Stimulated activated CD4-positive, alpha-beta T cell treated with anti-CD3 and anti-CD28 coated beads, Interleukin-4, amount 100 ng/mL, for 24 hours (primary cell): ENCODE measurements at regions not wholly inside any gene's neighbourhood (a gene's known extent, or its start where the extent isn't known, plus 50 kb on each side); places are given as distances from the start of the nearest gene placed in this dataset.

ENCODE experiments used
- DNase-seq: peaks from one replicate; pipeline ENCODE4 v3.0.0-alpha.2; 2020

DNA sequence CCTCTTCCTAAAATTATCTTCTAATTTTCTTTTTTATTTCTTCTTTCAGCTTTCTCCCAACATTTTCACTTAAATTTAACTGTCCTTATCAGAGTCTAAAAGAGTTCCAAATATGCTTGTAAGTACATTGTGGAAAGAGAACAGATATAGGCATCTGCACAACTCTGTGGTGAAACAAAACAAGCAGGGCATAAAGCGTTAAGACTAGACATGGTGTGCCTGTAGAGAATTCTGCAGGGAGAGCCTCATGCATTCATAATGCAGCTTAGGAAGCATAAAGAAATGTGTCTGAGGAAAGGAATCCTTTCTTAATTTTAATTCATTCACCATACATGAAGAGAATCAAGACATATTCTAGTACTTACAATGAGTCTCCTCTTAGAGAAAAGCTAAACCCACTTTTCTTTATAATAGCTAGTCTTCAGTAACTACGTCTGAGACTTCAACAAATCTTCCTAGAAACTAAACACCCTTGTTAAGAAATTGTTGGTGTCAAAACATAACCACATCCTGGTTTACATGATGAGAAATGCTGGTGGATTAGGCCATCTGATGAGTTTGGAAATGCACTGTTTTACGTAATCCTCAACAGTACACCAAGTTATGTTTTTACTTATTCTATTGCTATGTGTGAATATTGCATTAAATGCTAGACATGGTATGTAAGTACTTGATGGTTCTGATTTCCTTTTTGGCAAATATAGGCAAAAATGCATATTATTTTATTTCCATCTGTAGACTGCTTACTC lies 307.8 kb upstream of the GIMD1 start:
- no peak for DNase-seq

DNA sequence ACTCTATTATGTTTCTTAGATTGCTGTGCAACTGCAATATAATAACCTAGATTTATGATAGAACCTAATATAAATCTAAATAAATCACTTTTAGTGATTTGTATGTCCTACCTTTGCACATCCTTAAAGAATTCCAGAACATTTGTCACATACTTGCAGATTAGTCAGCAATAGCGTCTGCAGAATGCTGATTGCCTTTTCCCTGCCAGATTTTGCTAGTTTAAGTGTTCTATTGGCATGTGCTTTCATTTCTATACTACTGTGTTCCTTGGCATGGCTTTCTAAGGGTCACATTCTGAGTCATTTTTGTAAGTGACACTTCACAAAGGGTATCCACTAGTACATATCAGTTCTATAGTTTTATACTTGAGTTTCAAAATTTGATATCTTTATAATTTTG lies 303.1 kb upstream of the GIMD1 start:
- DNase-seq = no peak

DNA sequence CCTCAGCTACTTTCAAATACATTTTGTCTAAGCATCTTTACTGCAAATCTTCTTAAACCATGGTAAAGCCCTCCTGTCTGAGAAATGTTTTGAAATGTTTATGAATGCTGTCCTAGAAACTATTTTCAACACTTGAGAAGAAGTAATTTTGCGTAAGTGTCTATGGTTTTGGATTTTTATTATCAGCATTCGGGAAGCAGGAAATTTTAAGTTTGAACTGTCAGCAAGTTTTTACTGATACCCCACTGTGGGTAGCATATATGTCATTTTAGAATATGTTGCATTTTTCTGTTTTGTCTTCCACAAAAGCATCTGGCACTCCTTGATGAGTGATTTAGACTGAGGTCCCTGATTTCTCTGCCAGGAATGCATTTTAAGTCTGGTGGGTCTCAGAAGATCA lies 302.4 kb upstream of the GIMD1 start:
- no peak for DNase-seq

DNA sequence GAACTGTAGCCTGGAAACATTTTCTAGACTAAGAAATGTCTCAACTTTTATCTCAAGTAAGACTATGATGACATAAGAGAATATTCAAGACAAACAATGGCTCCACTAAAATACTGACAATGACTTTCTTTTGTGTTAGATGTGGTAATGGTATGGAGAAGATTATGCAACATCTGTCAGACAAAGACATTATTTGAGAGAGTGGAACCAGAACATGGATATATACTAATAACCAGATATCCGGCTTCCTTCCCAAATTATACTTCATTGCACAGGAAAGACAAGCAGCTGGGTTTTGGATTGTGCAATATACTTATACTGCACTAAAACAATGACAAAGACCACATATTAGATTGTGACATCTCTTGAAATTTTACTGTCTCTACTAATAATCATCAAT lies 290.8 kb upstream of the GIMD1 start:
- no peak for DNase-seq

DNA sequence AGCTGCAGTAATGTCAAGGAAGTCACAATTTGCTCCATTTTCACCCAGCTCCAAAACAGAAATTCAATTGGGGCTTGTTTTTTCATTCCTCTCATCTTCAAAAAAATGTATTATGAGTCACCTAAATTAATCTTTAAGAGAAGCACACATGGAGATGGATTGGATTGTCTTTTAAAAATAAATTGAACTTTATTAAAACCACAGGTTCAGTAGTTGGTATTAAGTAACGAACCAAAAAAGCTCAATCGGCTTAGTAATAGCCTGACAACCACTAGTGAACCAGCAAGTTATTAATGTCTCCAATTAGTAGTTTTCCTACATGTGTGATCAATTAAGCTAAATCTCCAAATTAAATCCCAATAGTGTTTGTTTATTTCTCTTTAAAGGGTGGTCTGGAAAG lies 283.5 kb upstream of the GIMD1 start:
- no peak for DNase-seq

DNA sequence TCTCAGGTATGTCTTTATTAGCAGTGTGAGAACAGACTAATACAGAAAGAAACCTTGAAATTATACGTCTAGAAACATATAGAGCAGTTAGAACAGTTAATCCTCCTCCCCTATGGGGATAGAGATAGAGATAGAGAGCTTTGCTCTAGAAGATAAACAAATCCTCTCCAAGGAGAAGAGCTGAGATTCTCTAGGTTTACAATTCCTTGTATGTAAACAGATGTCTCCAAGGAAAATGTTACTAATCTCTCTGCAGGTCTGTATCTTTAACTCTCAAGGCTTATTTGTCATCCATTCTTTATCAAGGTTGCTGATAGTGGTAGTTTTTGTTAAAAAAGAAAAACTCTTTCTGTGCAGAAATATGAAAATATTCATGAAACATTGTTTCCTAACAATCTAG lies 282.1 kb upstream of the GIMD1 start:
- no peak for DNase-seq

DNA sequence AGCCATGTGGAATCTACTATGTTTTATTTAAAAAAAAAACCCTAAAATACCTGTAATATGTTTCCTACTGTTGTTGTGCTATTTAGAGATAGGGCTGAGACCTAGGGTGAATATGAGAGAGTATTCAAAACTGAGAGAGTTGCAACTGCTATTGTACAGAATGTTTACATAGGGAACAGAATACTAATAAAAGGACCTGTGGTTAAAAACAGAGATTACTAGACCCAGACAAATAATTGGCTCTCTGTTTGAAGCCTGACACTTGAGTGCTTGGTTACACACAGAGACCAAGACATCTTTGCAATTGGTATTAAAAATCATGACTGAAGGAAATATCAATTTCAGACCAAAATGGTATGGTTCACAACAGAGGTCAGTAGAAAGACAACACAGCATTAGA lies 278.9 kb upstream of the GIMD1 start:
- no peak for DNase-seq

DNA sequence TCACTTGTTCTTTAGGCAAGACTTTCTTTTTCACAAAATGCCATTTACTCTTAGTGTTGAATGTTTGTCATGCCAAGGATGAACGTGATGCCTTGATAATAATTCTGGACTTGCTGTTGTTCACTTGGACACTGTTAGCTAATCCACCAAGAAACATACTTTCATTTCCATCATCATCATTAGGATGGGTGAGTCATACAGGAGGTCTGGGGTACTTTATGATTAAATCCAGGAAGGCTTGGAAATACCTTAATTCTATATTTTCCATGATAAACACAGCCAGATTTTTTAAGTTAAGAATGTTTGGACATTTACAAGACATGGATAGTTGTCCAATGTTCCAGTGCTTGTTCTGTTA lies 260.7 kb upstream of the GIMD1 start:
- DNase-seq = no peak

DNA sequence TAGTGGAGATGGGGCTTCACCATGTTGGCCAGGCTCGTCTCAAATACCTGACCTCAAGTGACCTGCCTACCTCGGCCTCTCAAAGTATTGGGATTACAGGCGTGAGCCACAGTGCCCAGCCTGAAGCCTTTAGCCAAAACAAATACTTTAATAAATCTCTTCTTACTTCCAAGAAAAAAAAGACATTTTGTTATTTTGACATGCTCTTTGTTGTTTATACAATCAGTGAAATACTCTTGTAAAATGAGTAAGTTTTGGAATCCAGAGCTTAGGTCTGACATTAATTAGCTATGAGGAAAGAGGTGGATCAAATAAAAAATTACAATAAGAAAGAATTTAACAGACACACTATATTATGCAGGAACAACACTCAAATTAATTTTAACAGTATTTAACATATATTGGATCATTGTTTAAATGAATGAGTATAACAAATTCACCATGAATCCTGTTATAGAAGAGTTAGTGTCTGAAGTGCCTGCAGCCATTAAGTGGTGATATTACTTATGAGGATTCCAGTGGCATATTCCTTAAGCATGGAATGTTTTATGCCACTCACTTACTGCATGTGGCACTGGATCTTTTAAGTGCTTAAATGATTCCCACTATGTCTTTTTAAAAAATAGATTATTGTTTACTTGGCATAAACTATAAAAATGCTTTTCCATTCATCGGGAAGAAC lies 260.1 kb upstream of the GIMD1 start:
- no peak for DNase-seq

DNA sequence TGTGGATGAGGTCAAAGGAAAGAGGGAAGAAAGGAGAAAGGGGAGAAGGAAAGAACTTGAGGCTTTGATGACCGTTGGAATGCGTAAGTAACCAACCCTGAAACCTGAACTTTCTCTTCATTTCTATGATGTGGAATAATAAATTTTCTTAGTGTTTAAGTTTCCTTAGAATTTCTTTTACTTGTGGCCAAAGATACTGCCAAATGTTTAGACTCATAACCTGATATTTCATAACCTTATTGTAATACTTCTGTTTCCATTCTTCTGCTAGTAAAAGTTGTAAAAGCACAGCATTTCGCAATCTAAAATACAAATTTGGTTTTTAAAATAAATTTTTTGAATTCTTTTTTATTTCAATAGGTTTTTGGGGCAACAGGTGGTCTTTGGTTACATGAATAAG lies 258.5 kb upstream of the GIMD1 start:
- no peak for DNase-seq

DNA sequence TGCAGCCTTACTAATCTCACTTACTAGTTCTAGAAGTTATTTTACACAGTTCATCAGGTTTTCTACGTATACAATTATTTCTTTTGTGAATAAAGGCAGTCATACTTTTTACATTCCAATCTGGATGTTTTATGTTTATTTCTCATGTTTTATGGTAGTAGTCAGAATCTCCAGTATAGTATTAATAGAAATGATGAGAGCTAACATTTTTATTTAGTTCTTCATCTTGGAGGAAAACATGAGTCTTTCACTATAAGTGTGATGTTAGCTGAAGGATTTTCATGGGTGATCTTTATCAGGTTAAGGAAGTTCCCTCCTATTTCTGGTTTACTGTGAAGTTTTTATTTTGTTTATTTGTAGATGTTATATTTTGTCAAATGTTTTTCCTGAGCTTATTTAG lies 256.1 kb upstream of the GIMD1 start:
- no peak for DNase-seq

DNA sequence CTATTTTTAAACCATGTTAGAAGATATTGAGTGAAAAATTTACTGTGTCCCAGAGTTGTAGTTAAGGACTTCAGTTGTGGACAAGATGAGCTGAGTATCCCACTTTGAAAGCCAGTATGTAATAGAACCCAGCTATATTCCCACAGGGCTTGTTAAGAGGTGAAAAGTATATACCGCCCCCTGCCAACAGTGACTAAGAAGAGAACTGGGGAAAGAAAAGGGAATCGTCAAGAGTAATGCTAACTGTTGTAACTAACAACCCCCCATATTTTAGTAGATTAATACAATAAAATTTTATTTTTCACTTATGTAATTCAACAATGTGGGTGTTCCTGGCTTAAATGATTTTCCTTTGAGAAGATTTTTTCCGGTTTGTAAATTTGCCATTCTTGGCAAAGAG lies 250.4 kb upstream of the GIMD1 start:
- DNase-seq = no peak

DNA sequence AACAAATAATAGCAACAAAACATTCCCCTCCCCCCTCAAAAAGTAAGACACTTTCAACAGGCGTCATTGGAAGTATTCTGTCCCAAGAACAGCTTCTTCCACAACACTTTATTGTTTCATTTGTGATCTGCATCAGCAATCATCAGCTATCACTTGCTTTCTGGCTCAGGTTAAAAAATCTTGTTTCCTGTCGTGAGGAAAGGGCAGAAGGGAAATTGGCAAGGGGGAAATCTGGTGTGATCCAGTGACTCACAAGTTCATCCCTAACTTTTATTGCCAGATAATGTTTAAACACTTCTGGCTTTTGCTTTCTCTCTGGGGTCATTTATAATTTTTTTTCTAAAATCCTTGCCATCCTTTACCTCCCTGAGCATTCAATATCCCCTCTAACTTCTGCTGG lies 247.4 kb upstream of the GIMD1 start:
- DNase-seq = no peak

DNA sequence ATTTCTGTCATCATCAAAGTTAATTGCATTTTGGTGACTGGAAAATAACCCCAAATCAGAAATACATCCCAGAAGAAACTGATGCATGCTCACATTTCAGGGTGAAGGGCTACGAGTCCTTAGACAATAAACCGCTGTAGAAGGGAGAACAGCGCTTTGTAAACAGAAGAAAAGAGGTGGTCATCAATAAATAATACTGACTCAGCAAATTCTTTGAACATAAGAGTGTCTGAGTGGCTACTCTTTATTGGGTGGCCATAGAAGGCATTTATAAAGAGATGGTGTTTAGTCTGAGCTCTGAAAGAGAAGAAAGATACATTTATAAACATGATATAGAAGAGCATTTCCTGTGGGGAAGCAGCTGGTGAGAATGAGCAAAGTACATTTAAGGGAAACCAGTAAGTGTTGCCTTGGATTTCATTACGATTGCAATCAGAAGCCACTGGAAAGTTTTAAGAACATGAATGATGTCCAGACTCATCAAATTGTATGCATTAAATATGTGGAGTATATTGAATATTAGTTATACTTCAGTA lies 246.9 kb upstream of the GIMD1 start:
- no peak for DNase-seq

DNA sequence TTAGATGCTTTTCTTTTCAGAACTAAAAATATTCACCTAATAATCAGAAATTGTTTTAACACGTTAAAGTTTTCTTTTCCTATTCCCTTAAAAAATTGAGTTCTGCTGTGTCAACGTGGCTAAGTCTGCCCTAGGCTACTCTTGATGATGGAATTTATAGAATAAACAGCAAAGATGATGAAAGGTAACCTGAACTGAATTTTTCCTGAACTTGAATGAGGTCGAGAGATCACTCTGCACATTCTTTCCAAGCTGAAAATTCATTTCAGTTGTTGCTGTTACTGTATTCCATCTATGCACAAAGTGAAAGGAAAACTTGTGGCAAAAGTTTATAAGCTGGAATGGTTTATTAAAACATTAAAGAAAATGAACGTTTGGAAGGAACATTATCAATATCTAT lies 245.9 kb upstream of the GIMD1 start:
- DNase-seq = no peak

DNA sequence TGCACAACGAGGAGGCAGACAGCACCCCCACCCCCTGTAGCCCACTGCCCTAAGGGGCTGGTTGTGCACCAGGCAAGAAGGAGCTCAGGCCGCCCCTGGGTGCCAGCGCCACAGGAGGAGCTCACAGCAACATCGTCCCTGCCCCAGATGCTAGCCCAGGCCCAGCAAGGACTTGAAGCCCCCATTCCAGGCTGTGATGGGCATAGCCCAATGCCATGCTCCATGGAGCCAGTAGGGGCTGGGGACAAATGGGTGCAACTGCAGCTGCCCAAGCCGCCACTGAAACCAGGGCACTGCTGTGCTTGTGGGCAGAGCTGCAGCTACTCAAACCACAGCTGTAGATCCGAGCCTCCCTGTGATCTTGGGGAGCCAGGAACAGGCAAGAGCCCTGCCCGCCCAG lies 241.3 kb upstream of the GIMD1 start:
- DNase-seq = no peak

DNA sequence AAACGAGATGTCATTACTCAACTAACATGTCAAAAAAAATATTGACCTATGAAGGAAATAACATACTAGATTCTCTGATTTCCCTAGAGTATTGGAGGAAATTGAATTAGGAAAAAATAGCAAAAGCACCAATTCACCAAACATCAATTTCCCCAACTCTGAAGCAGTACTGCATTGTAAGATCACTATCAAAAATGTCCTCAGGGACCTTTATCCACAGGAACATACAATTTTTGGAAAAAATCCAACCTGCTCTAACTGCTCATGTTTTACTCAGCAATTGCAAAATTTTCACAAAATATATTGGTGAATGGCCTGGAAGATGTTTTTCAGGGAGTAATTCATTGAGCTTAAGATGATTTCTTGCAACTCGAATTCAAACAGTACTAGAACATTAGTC lies 239.0 kb upstream of the GIMD1 start:
- DNase-seq = no peak

DNA sequence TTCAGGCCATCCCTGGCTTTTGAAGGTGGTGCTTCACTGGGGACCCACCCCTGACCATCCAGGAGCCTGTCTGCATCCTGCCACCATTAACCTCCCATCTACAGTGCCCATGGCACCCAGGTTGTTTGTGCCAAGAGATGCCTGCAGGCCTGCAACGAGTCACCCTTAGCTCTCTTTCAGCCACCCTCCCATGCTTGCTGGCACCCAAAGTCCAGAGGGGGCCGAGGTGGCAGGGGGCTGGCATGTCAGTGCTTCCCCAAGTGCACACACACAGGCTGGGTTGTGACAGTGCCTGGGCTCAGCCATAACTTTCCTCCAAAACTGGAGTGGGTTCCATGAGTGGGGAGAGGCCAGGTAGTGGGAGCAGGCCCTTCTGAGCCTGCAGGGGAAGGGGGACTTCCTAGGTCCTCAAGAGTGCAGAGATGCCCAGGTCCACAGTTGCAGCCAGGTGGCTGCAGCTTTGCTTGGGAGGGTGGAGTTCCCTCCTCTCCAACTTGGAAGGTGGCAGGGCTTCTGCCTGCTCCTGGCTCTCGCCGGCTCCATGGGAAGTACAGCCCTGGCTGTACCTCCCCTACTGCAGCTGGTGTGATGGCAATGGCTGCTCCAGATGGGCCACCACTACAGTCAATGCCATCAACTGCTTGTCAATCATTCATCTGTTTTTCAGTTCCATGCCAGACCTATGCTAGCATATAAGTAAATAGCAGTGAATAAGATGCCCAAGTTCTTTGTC lies 235.9 kb upstream of the GIMD1 start:
- no peak for DNase-seq

DNA sequence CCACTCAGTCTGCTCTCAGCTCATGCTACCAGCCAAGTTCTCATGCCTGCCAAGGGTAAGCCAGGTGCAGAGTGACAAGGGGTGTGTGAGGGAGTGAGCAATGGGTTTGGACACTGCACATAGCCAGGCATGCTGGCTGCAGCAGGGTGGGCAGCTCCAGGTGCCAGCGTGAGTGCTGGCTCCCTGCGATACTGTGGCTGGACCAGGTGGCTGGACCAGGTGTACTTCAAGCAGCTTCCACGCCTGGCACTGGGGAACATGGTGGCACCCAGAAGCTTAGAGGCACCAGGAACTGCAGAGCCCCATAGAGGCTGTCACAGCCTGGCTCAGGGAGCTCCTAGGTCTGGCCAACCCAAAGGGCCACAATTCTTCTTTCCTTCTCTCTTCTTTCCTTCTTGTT lies 234.9 kb upstream of the GIMD1 start:
- no peak for DNase-seq

DNA sequence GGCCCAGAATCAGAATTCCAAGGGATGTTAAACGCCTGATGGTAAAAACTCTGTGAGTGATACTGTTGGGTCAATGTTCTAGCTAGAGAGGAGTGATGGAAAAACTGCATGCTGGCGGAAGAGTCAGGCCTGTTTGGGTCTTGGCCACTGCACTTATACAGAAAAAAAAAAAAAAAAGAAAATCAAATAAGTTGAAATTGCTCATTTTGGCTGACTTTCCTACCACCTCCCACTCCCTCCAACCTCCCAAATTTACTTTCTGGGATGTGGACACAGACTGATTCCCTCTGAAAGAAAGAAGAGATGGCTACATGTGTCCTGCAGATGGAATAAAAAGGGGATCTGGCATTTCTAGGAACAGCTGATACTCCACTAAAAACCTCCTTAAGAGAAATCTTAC lies 234.1 kb upstream of the GIMD1 start:
- DNase-seq = no peak

DNA sequence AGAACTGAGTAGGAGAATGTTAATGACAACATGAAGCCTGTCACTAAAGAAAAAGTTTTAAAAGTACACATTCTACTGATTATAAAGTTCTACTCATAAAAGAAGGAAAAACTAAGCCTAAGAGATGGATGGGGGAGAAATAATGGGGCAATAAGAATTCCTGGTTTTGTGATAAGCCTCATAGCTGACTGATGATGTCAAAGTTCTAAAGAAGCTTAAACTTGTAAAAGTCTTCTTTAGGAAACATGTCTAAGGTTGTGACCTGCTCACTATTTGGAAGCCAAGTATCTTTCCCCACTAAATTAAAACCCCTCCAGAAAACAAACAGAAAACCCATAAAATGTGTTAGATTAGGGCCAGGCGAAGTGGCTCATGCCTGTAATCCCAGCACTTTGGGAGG lies 232.9 kb upstream of the GIMD1 start:
- no peak for DNase-seq

DNA sequence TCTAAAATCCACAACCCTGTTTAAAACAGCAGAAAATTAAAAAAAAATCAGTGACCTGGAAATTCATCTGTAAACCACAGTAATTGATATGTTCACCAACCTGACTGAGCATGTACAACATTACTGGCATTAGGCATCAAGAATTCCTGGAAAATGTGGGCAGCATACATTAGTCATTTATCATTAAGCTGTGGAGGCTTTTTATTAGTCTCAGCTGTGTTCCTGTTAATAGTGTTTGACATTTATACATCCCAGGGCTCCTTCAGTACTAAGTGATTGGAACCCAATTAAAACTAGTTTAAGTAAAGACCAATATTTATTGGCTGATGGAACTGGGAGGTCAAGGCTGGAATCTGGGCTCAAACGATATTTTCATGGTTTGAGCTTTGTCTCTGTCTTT lies 227.3 kb upstream of the GIMD1 start:
- DNase-seq = no peak

DNA sequence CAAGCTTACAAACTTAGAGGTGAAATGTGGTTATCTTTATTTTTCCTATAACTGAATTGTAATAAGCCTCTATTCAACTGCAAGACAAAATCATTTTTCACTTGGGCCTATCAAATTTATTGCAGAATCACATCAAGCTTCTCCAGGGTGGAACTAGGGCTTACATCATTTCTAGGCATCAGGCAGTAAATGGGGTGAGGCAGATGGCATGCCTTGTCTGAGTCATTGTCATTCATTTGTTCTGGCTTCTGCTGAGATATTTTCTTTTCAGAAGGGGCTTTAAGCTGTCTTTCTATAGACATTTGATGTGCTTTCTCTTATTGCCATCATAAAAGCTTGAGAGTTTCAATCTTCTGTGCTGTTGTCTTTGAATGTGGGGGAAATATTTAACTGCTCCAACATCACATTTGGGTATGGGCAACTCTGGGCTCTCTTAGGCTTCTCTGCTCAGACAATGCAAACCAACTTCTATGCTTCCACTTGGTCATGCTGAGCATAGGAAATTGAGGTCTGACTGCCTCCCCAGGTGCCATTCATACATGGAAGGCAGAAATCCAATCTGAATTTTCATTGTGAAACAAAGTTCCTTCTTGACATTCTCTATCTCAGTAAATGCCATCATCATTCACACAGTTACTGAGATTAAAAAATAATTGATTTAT lies 225.8 kb upstream of the GIMD1 start:
- no peak for DNase-seq

DNA sequence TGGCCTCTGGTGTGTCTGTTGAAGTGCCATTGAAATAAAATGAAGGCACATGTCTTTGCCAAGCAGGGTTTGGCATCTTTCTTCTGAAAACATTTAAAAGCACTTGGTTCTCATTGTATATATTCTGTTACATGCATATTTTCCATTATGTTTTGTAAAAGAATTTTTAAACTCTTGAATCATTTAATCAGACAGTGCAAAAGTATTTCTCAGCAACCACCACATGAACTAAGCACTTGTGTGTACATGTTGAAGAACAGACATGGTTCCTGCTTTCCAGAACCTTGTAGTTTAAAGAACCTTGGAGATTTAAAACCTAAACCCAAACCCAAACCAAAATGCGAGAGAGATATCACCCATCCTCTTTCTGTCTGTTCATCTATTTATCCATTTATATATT lies 220.3 kb upstream of the GIMD1 start:
- DNase-seq = no peak
